Gastroesophageal sphincter (tissue), 4 donors: ENCODE measurements at regions not wholly inside any gene's neighbourhood (a gene's known extent, or its start where the extent isn't known, plus 50 kb on each side); places are given as distances from the start of the nearest gene placed in this dataset.

Experiments
- ATAC-seq: fragments of 150-250 bp; one replicate; pipeline ENCODE4 v1.9.1; 2016; ENCODE audit warnings: mild to moderate bottlenecking, moderate library complexity
- H3K27ac ChIP-seq, 4 donors: fragments of 200-600 bp; sonication (generic) in 3 of 4; 1 replicate in 3 of 4; 2 replicates in 1 of 4; pipeline ENCODE4 v1.5.1; 2016 to 2019
- H3K27me3 ChIP-seq: fragments of 200-600 bp; sonication (generic); one replicate; pipeline ENCODE4 v1.5.1; 2019
- H3K36me3 ChIP-seq, 2 donors: fragments of 200-600 bp; sonication (generic); one replicate each; pipeline ENCODE4 v1.5.1; 2019; ENCODE audit warnings: control low read depth in 1 of 2
- H3K4me1 ChIP-seq, 3 donors: fragments of 200-600 bp; sonication (generic); 1 replicate in 2 of 3; 2 replicates in 1 of 3; pipeline ENCODE4 v1.5.1; 2016 to 2019; ENCODE audit warnings: control low read depth in 2 of 3
- H3K4me3 ChIP-seq, 2 donors: fragments of 200-600 bp; sonication (generic); one replicate each; pipeline ENCODE4 v1.5.1; 2019; ENCODE audit warnings: mild to moderate bottlenecking in 1 of 2, moderate library complexity in 1 of 2
- H3K9me3 ChIP-seq, 3 donors: fragments of 200-600 bp; sonication (generic); one replicate each; pipeline ENCODE4 v1.5.1; 2017 to 2019; ENCODE audit warnings: control low read depth in 2 of 3
- EP300 ChIP-seq: sonication (generic); formaldehyde crosslinking; IDR thresholded peaks from one replicate; pipeline ENCODE4 v1.6.1; 2017; ENCODE audit warnings: antibody characterized with exemption, mild to moderate bottlenecking
- POLR2A ChIP-seq, 2 donors: fragments of 450-650 bp; IDR thresholded peaks; one replicate each; pipeline ENCODE4 v1.6.1; 2017; ENCODE audit warnings: antibody characterized with exemption in 2 of 2, mild to moderate bottlenecking in 2 of 2, moderate library complexity in 1 of 2
- POLR2AphosphoS5 ChIP-seq: sonication (generic); formaldehyde crosslinking; IDR thresholded peaks from one replicate; pipeline ENCODE4 v1.6.1; 2017; ENCODE audit warnings: antibody characterized with exemption
- WGBS, 2 donors: methylation state at CpG; one replicate each; pipeline ENCODE4 v1.1.5; 2018; ENCODE audit warnings: low coverage in 1 of 2; 5-methylcytosine and 5-hydroxymethylcytosine counted together
- TF ChIP-seq, protein P1 (sequence below), 4 experiments: fragments of 200-600 bp in 2 of 4; fragments of 450-650 bp in 2 of 4; sonication (generic) in 1 of 4; IDR thresholded peaks; one replicate each; pipeline ENCODE4 v1.5.1; 2017 to 2019; ENCODE audit warnings: antibody characterized with exemption in 4 of 4, mild to moderate bottlenecking in 2 of 4, moderate library complexity in 2 of 4

DNA sequence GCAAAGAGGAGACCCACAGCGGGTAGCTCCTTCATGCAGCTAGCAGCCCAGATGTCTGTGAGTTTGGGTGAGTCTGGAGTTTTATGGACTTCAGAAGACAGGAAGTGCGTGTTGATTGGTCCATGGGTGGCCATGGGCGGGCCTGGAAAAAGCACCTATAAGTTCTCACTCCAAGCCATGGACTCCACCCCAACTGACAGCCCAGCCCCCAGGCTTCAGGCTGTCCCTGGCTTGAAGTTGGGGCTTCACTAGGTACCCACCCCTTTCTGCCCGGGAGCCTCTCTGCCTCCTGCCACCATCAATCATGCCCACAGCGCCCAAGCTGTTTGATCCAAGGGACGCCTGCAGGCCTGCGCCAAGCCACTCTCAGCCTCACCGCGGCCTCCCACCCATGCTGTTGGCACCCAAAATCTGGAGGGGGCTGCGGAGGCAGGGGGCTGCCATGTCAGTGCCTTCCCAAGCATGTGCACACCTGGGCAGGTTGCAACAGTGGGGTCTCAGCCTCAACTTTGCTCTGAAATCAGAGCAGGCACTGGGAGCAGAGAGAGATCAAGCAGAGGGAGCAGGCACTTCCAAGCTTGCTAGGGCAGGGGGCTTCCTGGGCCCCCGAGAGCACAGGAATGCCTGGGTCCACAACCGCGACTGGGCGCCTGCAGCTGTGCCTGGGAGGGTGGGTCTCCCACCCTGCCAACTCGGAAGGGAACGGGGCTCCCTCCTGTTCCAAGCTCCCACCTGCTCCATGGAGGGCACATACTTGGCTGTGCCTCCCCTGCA lies 1503.7 kb downstream of the CDH11 start:
- WGBS, 2 donors: 83 to 95% methylated on average over 4 to 5 of the region's 16 CpGs
- peak overlapping the region; percentile 10 to 57 for H3K4me3 ChIP-seq
- H3K4me1 ChIP-seq: no peaks in the 10 kb centered on the region
- TF ChIP-seq EP300 (no peak), POLR2AphosphoS5 (no peak), POLR2A (IDR thresholded peaks at IDR 0.05) (no peak)
- TF ChIP-seq, protein P1, sequence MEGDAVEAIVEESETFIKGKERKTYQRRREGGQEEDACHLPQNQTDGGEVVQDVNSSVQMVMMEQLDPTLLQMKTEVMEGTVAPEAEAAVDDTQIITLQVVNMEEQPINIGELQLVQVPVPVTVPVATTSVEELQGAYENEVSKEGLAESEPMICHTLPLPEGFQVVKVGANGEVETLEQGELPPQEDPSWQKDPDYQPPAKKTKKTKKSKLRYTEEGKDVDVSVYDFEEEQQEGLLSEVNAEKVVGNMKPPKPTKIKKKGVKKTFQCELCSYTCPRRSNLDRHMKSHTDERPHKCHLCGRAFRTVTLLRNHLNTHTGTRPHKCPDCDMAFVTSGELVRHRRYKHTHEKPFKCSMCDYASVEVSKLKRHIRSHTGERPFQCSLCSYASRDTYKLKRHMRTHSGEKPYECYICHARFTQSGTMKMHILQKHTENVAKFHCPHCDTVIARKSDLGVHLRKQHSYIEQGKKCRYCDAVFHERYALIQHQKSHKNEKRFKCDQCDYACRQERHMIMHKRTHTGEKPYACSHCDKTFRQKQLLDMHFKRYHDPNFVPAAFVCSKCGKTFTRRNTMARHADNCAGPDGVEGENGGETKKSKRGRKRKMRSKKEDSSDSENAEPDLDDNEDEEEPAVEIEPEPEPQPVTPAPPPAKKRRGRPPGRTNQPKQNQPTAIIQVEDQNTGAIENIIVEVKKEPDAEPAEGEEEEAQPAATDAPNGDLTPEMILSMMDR (IDR thresholded peaks at IDR 0.05): no peak
- H3K27ac ChIP-seq: peak overlapping the region in 1 of 4 donors; percentile 54
- H3K36me3 ChIP-seq: no peaks in the 10 kb centered on the region
- no peaks in the 10 kb centered on the region for H3K27me3 ChIP-seq
- ATAC-seq: no peak
- H3K9me3 ChIP-seq: no peaks in the 10 kb centered on the region

DNA sequence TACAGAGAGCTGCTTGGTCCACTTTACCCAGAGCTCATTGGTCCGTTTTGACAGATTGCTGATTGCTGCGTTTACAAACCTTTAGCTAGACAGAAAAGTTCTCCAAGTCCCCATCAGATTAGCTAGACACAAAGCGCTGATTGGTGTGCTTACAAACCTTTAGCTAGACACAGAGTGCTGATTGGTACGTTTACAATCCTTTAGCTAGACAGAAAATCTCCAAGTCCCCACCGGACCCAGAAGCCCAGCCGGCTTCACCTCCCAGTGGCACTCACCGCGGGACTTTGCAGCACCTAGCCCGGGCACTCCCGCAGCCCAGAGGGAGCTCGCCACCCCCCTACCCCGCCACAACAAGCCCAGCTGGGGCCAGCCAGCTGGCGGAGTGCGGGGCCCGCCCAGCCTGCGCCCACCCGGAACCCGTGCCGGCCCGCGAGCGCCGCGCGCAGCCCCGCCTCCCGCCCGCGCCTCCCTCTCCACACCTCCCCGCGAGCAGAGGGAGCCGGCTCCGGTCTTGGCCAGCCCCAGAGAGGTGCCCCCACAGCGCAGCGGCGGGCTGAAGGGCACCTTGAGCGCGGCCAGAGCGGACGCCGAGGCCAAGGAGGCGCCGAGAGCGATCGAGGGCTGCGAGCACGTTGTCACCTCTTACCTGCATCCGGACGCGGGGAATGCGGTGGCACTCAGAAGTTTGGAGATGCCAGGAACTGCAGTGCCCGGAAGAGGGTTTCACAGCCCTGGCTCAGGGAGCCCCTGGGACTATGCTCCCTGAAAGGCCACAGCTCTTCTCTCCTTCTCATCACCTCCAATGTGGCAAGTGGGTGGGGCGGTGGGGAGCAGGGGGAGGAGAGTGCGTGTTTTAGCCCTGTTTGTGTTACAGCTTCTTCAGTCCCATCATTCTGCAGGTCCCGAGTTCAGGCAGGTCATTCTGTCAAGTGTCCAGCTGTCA lies 1504.5 kb downstream of the CDH11 start:
- no peaks in the 10 kb centered on the region for H3K9me3 ChIP-seq
- H3K4me3 ChIP-seq: peak overlapping the region; percentile 10 to 57
- H3K27me3 ChIP-seq: no peaks in the 10 kb centered on the region
- no peaks in the 10 kb centered on the region for H3K36me3 ChIP-seq
- no peaks in the 10 kb centered on the region for H3K4me1 ChIP-seq
- 27% methylated on average over 9 of the region's 55 CpGs; no CpG with 5 or more reads in 1 of the 2 donors for WGBS, 2 donors
- peak overlapping the region in 2 of 4 donors; percentile 44 to 54 for H3K27ac ChIP-seq
- ATAC-seq: peak; percentile 39
- TF ChIP-seq POLR2A (IDR thresholded peaks at IDR 0.05): no peak
- no peak for TF ChIP-seq EP300
- TF ChIP-seq POLR2AphosphoS5: no peak
- TF ChIP-seq, protein P1 (IDR thresholded peaks at IDR 0.05): no peak

DNA sequence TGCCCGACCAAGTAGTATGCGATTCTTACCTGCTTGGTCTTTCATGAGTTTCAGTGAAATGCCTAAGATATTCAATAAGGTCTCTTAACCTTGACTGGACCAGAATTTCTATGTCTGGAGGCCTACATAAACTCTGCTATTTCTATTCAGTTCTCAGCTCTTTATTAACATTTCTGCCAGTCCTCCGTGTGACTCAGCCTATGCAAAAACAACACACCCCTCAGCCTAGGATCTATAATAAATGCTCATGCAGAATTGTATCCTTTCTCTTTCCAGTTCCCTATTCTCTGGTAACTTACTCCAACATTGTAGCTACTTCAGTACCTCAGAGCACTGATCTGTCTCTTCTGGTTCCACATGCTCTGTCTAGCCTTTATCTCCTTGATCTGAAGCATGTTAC lies 1507.4 kb downstream of the CDH11 start:
- Histone ChIP-seq H3K36me3 (no peaks in the 10 kb centered on the region), H3K4me3 (no peak overlapping the region), H3K9me3 (peaks cover 0 to 6% (median 0%) of the 10 kb centered on the region in 3 donors), H3K4me1 (no peaks in the 10 kb centered on the region), H3K27ac (no peak overlapping the region), H3K27me3 (no peaks in the 10 kb centered on the region)
- no peak for ATAC-seq
- TF ChIP-seq, protein P1 (IDR thresholded peaks at IDR 0.05): no peak
- TF ChIP-seq EP300: no peak
- no peak for TF ChIP-seq POLR2AphosphoS5
- no peak for TF ChIP-seq POLR2A (IDR thresholded peaks at IDR 0.05)
- 68 to 73% methylated on average over 3 of the region's 3 CpGs for WGBS, 2 donors

DNA sequence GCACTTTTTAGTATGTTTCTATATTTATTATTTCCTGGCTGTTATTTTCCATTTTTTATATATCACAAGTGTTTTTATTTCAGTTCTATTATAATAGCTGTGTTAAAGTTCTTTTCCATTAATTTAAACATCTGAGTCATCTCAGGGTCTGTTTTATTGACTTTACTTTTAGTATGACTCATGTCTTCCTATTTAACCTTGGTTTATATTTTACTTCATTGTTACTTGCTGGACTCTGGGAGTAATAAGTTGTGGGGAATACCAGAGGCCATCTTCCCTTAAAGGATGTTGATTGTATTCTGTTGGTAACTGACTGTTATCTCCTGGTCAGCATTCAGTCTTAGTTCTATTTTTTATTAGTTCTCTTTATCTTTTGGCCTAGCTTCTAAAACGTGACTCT lies 1508.2 kb downstream of the CDH11 start:
- Histone ChIP-seq H3K9me3 (peaks cover 0 to 6% (median 0%) of the 10 kb centered on the region in 3 donors), H3K4me3 (no peak overlapping the region), H3K4me1 (no peaks in the 10 kb centered on the region), H3K27me3 (no peaks in the 10 kb centered on the region), H3K36me3 (no peaks in the 10 kb centered on the region), H3K27ac (no peak overlapping the region)
- TF ChIP-seq POLR2AphosphoS5: no peak
- no peak for TF ChIP-seq POLR2A (IDR thresholded peaks at IDR 0.05)
- no peak for TF ChIP-seq EP300
- TF ChIP-seq, protein P1 (IDR thresholded peaks at IDR 0.05): no peak
- WGBS, 2 donors: 14 to 25% methylated on average over 1 of the region's 1 CpG
- no peak for ATAC-seq
